ENCODE measurements at regions not wholly inside any gene's neighbourhood (a gene's known extent, or its start where the extent isn't known, plus 50 kb on each side); places are given as distances from the start of the nearest gene placed in this dataset.

DNA sequence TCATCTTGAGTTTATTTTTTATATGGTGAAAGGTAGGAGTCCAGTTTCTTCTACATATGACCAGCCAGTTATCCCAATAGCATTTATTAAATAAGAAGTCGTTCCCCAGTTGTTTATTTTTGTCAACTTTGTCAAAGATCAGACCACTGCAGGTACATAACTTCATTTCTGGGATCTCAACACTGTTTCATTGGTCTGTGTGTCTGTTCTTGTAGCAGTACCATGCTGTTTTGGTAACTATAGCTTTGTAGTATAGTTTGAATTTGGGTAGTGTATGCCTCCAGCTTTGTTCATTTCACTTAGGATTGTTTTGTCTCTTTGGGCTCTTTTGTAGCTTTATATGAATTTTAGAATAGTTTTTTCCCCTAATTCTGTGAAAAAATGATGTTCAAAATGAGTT, 340.4 kb upstream of the PCDH20 start:
- WGBS, result 75% methylated on average over 1 of the region's 1 CpG
- H3K36me3 ChIP-seq, result no peaks in the 10 kb centered on the region
- TF ChIP-seq POLR2AphosphoS5 (IDR thresholded peaks at IDR 0.05) (no peak), POLR2A (IDR thresholded peaks at IDR 0.05) (no peak)
- TF ChIP-seq, protein P1, sequence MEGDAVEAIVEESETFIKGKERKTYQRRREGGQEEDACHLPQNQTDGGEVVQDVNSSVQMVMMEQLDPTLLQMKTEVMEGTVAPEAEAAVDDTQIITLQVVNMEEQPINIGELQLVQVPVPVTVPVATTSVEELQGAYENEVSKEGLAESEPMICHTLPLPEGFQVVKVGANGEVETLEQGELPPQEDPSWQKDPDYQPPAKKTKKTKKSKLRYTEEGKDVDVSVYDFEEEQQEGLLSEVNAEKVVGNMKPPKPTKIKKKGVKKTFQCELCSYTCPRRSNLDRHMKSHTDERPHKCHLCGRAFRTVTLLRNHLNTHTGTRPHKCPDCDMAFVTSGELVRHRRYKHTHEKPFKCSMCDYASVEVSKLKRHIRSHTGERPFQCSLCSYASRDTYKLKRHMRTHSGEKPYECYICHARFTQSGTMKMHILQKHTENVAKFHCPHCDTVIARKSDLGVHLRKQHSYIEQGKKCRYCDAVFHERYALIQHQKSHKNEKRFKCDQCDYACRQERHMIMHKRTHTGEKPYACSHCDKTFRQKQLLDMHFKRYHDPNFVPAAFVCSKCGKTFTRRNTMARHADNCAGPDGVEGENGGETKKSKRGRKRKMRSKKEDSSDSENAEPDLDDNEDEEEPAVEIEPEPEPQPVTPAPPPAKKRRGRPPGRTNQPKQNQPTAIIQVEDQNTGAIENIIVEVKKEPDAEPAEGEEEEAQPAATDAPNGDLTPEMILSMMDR (IDR thresholded peaks at IDR 0.05), result no peak
- no peaks in the 10 kb centered on the region for H3K4me1 ChIP-seq (replicated peaks)
- intact Hi-C loops (cut with DNase I), result no loop called here
- no peak for DNase-seq (ENCODE audit: low spot score)
- H3K9me3 ChIP-seq, result no peaks in the 10 kb centered on the region
- H3K27ac ChIP-seq, result no peak overlapping the region
- H3K27me3 ChIP-seq (replicated peaks; ENCODE audit: insufficient read depth), result no peaks in the 10 kb centered on the region
- no peak overlapping the region for H3K4me3 ChIP-seq

GRCh38 chr13:61751039-61751438, 335.4 kb upstream of the PCDH20 start:
- Histone ChIP-seq H3K27me3 (replicated peaks; ENCODE audit: insufficient read depth) (no peaks in the 10 kb centered on the region), H3K36me3 (no peaks in the 10 kb centered on the region), H3K9me3 (no peaks in the 10 kb centered on the region), H3K4me3 (no peak overlapping the region), H3K27ac (no peak overlapping the region), H3K4me1 (replicated peaks) (no peaks in the 10 kb centered on the region)
- TF ChIP-seq POLR2AphosphoS5 (IDR thresholded peaks at IDR 0.05), result no peak
- TF ChIP-seq, protein P1 (IDR thresholded peaks at IDR 0.05), result no peak
- DNase-seq (ENCODE audit: low spot score), result no peak
- intact Hi-C loops (cut with DNase I), result no loop called here

DNA sequence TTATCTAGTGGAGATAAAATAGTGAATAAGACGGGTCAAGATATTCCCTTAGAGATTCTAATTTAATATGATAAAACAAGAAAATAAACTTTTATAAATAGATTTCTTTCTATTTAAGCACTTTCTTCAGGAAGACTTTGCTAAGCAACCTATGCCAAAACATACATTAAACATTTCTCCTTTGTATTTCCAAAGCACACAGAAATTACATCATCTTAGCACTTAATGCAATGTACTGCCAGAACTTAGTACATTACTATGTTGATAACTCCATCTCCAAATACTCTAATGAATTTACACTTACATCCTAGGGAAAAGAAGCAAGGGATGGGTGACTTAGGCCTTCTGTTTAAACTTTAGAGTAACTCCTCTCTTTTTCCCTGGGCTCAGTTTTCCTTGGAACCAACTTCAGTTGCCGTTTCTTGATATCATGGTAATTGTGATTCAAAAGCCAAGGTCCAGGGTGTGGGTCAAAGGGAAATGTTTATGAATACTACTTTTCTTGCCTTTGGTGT, 322.6 kb upstream of the PCDH20 start:
- Histone ChIP-seq H3K36me3 (no peaks in the 10 kb centered on the region), H3K27me3 (replicated peaks; ENCODE audit: insufficient read depth) (no peaks in the 10 kb centered on the region), H3K4me1 (replicated peaks) (no peaks in the 10 kb centered on the region), H3K4me3 (no peak overlapping the region), H3K27ac (no peak overlapping the region), H3K9me3 (no peaks in the 10 kb centered on the region)
- intact Hi-C loops (cut with DNase I), result no loop called here
- no peak for DNase-seq (ENCODE audit: low spot score)
- 54% methylated on average over 2 of the region's 2 CpGs for WGBS
- TF ChIP-seq POLR2AphosphoS5 (IDR thresholded peaks at IDR 0.05) (no peak), POLR2A (IDR thresholded peaks at IDR 0.05) (no peak)
- TF ChIP-seq, protein P1 (IDR thresholded peaks at IDR 0.05), result no peak

GRCh38 chr13:61734683-61735082, 319.0 kb upstream of the PCDH20 start:
- no peaks in the 10 kb centered on the region for H3K27me3 ChIP-seq (replicated peaks; ENCODE audit: insufficient read depth)
- H3K36me3 ChIP-seq, result no peaks in the 10 kb centered on the region
- no peaks in the 10 kb centered on the region for H3K4me1 ChIP-seq (replicated peaks)
- no peak overlapping the region for H3K4me3 ChIP-seq
- no peaks in the 10 kb centered on the region for H3K9me3 ChIP-seq
- intact Hi-C loops (cut with DNase I), result no loop called here
- 76% methylated on average over 1 of the region's 1 CpG for WGBS
- DNase-seq (ENCODE audit: low spot score), result no peak
- H3K27ac ChIP-seq, result no peak overlapping the region
- TF ChIP-seq, protein P1 (IDR thresholded peaks at IDR 0.05), result no peak
- no peak for TF ChIP-seq POLR2A (IDR thresholded peaks at IDR 0.05)
- TF ChIP-seq POLR2AphosphoS5 (IDR thresholded peaks at IDR 0.05), result no peak

DNA sequence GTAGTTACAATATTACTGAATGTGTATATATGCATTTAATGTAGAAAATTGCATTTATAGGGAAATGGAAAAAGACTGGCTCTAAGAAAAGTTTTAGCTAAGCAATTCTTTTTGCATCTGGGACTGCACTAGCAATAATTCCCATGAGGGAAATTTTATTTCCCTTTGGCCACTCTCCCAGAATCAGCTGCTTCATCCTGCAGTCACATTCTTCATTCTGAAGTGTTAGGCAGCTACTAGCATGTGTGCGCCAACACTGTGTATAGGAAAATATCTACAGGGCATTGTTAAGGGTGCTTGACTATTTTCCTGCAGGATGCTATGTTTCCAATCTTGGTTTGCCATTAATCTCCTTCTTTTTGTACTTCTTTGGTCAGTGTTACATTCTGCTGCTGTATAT, 312.8 kb upstream of the PCDH20 start:
- no peak overlapping the region for H3K27ac ChIP-seq
- no peaks in the 10 kb centered on the region for H3K9me3 ChIP-seq
- TF ChIP-seq POLR2AphosphoS5 (IDR thresholded peaks at IDR 0.05), result no peak
- TF ChIP-seq POLR2A (IDR thresholded peaks at IDR 0.05), result no peak
- TF ChIP-seq, protein P1 (IDR thresholded peaks at IDR 0.05), result no peak
- intact Hi-C loops (cut with DNase I), result no loop called here
- WGBS, result 31% methylated on average over 1 of the region's 1 CpG
- no peaks in the 10 kb centered on the region for H3K27me3 ChIP-seq (replicated peaks; ENCODE audit: insufficient read depth)
- no peak for DNase-seq (ENCODE audit: low spot score)
- H3K4me3 ChIP-seq, result no peak overlapping the region
- no peaks in the 10 kb centered on the region for H3K36me3 ChIP-seq
- no peaks in the 10 kb centered on the region for H3K4me1 ChIP-seq (replicated peaks)

Measured in prostate gland (tissue), 2 donors.